GDM1 (cell line): ENCODE measurements at regions not wholly inside any gene's neighbourhood (a gene's known extent, or its start where the extent isn't known, plus 50 kb on each side); places are given as distances from the start of the nearest gene placed in this dataset.

Source experiments
- DNase-seq: peaks from one replicate; lab custom pipeline; 2025; lab: John Stamatoyannopoulos, UW

GRCh38 chr4:144202081-144202480 is 61.6 kb upstream of the GYPA start:
- no peak for DNase-seq

- DNase-seq = no peak
Observed at GRCh38 chr4:144203155-144203554, 62.6 kb upstream of the GYPA start.

- DNase-seq = no peak
Observed at GRCh38 chr4:144204431-144204830, 63.9 kb upstream of the GYPA start.

GRCh38 chr4:144206711-144207110 is 66.2 kb upstream of the GYPA start:
- DNase-seq = no peak

GRCh38 chr4:144208074-144208473 is 67.6 kb upstream of the GYPA start:
- DNase-seq = no peak

- DNase-seq = no peak
Observed at GRCh38 chr4:144209491-144209890, 69.0 kb upstream of the GYPA start.

GRCh38 chr4:144213371-144213770 is 72.9 kb upstream of the GYPA start:
- no peak for DNase-seq

GRCh38 chr4:144223149-144223548 is 82.6 kb upstream of the GYPA start:
- DNase-seq = no peak

- no peak for DNase-seq
Observed at GRCh38 chr4:144223661-144224060, 83.1 kb upstream of the GYPA start.

- DNase-seq = no peak
Observed at GRCh38 chr4:144259285-144259684, 118.8 kb upstream of the GYPA start.

- no peak for DNase-seq
Observed at GRCh38 chr4:144267084-144267483, 126.6 kb upstream of the GYPA start.

- no peak for DNase-seq
Observed at GRCh38 chr4:144280688-144281087, 140.2 kb upstream of the GYPA start.

- no peak for DNase-seq
Observed at GRCh38 chr4:144283526-144283925, 143.0 kb upstream of the GYPA start.

GRCh38 chr4:144284026-144284425 is 143.5 kb upstream of the GYPA start:
- DNase-seq = no peak

GRCh38 chr4:144288011-144288903 is 147.7 kb upstream of the GYPA start:
- DNase-seq = no peak

- DNase-seq = no peak
Observed at GRCh38 chr4:144289667-144290428, 149.3 kb upstream of the GYPA start.

- no peak for DNase-seq
Observed at GRCh38 chr4:144291164-144291563, 150.6 kb upstream of the GYPA start.

GRCh38 chr4:144294211-144294610 is 153.7 kb upstream of the GYPA start:
- DNase-seq = no peak

GRCh38 chr4:144295286-144295995 is 154.9 kb upstream of the GYPA start:
- no peak for DNase-seq

GRCh38 chr4:144296941-144297340 is 156.4 kb upstream of the GYPA start:
- DNase-seq = no peak

GRCh38 chr4:144298519-144298918 is 158.0 kb upstream of the GYPA start:
- DNase-seq = no peak

- DNase-seq = no peak
Observed at GRCh38 chr4:144300616-144301015, 160.1 kb upstream of the GYPA start.
